ENCODE measurements at regions not wholly inside any gene's neighbourhood (a gene's known extent, or its start where the extent isn't known, plus 50 kb on each side); places are given as distances from the start of the nearest gene placed in this dataset.

DNA sequence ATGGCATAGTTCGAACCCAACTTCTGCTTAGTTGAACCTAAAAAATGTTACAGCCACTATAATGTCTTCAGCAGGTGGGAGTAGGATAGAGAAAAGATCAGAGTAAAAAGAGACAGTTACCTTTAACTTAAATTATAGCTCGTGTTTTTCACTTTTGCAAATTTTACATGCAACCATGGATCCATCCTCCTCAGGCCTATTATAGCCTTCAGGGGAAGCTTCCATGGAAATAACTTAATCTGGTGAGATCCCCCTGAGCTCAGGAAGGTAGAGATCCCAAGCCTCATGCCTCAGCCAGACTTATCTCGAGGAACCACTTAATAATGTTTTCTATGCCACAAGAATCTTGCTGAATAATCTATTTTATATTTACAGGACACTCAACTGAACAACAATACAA lies 159.4 kb upstream of the FAM3C start:
- DNase-seq (ENCODE audit: low read depth), result no peak
- H3K4me3 ChIP-seq (ENCODE audit: low read depth, low read length), result no peak overlapping the region
- TF ChIP-seq, protein P1, sequence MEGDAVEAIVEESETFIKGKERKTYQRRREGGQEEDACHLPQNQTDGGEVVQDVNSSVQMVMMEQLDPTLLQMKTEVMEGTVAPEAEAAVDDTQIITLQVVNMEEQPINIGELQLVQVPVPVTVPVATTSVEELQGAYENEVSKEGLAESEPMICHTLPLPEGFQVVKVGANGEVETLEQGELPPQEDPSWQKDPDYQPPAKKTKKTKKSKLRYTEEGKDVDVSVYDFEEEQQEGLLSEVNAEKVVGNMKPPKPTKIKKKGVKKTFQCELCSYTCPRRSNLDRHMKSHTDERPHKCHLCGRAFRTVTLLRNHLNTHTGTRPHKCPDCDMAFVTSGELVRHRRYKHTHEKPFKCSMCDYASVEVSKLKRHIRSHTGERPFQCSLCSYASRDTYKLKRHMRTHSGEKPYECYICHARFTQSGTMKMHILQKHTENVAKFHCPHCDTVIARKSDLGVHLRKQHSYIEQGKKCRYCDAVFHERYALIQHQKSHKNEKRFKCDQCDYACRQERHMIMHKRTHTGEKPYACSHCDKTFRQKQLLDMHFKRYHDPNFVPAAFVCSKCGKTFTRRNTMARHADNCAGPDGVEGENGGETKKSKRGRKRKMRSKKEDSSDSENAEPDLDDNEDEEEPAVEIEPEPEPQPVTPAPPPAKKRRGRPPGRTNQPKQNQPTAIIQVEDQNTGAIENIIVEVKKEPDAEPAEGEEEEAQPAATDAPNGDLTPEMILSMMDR (IDR thresholded peaks at IDR 0.05; ENCODE audit: control insufficient read depth, extremely low read depth, insufficient read depth), result no peak

DNA sequence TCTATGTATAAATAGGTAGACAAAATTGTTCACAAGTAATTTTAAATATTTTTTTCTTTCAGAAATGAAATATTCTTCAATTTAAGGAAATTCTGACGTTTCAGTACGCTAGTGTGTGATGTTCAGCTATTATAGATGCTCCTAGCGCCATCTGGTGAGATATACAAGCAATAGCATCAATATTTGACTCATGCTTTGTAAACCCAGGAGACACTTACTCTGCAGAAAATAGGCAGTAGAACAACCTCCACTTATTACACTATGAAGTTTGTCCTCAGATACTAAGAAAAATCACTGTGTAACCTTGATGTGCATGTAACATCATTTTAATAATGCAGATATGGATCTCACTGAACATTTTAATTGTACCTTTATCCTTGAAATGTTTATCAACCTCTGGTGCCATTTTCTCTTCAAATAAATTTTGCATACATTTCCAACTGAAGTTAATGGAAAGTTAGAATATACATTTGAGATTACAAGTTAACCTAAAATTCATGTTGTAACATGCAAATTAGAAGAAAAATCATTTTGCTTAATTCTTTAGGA lies 151.5 kb upstream of the FAM3C start:
- H3K4me3 ChIP-seq (ENCODE audit: low read depth, low read length), result no peak overlapping the region
- TF ChIP-seq, protein P1 (IDR thresholded peaks at IDR 0.05; ENCODE audit: control insufficient read depth, extremely low read depth, insufficient read depth), result peak; percentile 76
- peak; percentile 14 for DNase-seq (ENCODE audit: low read depth)

DNA sequence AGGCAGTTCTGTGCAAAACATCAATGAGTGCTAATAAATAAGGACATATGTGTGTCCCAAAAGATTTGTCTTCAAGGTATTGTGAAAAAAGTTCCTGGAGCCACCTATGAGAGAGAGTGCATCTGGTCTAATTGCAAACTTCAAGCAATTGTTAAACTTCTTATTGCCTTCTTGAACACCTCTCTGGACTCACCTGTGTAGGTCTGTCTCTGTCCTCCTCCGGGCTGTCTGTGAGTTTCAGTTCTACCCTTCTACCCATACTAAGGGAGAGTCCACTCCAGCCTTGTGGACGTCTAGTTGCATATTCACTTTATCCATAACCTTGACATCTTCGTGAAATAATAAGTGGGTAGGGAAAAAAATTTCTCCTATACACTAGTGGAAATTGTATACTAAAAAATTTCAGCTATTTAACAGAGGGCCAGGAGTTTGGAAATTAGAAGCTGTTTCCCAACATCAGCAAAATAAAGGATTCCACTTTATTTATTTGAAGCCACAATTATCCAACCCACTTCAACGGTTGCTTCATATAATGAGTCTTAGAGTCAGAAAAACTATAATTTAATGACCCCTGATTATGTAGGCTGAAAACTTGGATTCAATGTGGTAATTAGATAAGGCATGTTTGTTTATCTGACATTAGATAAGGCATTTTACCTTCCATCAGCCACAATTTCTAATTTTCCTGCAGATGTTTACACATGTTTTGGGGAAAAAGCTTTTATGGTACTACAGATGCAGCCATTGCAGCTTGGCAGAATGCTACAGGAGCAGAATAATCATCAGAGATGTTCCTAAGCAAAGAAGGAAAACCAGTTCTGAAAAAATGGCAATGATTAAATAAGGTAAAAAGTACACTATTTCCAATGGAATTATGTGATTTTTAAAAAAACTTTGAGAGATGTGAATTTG lies 150.8 kb upstream of the FAM3C start:
- TF ChIP-seq, protein P1 (IDR thresholded peaks at IDR 0.05; ENCODE audit: control insufficient read depth, extremely low read depth, insufficient read depth), result no peak
- DNase-seq (ENCODE audit: low read depth), result no peak
- no peak overlapping the region for H3K4me3 ChIP-seq (ENCODE audit: low read depth, low read length)

DNA sequence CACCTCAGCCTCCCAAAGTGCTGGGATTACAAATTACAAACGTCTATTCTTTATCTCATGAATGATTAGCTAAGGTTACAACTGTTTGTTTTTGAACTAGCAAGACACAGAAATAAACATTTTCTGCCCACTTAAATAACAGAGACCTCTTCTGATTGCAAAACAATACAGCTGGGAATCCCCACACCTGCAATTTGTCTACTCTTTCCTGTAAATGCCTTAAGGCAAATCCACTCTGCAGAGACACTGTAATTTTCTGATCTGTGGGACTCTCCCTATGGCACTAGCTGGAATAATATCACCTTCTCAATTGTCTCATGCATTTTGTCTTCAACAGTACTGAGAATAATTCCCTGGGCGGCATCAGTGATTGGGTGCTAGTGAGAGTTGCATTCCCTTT lies 149.3 kb upstream of the FAM3C start:
- H3K4me3 ChIP-seq (ENCODE audit: low read depth, low read length), result no peak overlapping the region
- TF ChIP-seq, protein P1 (IDR thresholded peaks at IDR 0.05; ENCODE audit: control insufficient read depth, extremely low read depth, insufficient read depth), result no peak
- DNase-seq (ENCODE audit: low read depth), result no peak

DNA sequence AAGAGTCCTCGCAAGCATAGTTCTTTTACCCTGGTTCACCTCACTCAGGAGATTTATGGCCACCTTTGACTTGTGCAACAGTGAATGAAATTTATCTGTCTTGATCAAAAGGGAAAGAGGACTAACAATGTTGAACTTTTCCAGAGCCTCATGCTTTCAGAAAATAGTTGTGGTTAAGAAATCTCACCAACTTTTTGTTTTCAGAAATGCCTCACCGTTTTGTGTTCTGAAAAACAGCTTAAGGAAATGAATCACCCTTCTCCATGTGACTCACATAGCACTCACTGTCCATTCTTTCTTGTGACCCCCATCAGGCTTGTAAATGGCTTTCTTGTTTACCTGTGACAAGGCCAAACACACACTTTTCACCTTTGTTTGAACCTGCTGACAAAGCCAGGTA lies 148.6 kb upstream of the FAM3C start:
- H3K4me3 ChIP-seq (ENCODE audit: low read depth, low read length), result no peak overlapping the region
- no peak for DNase-seq (ENCODE audit: low read depth)
- TF ChIP-seq, protein P1 (IDR thresholded peaks at IDR 0.05; ENCODE audit: control insufficient read depth, extremely low read depth, insufficient read depth), result no peak

DNA sequence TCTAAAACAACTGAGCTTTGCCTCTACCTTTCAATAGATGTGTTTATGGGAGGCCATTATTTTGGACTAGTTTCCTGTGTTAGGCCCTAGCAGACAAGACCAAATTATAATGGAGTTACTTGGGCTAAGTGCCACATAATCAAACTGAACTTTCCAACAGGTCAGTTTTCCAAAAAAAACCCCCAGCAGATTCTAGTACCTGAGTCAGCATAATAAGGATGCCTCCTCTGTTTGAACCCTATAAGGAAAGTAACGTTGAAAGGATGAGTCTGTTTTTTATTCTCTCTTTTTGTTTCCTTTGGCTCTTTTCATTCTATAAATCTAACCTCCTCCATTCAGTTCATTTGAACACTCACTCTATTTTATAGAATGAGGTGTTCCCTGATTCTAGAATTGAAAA lies 148.1 kb upstream of the FAM3C start:
- DNase-seq (ENCODE audit: low read depth), result no peak
- TF ChIP-seq, protein P1 (IDR thresholded peaks at IDR 0.05; ENCODE audit: control insufficient read depth, extremely low read depth, insufficient read depth), result no peak
- no peak overlapping the region for H3K4me3 ChIP-seq (ENCODE audit: low read depth, low read length)
